H1 (cell line): ENCODE measurements at regions not wholly inside any gene's neighbourhood (a gene's known extent, or its start where the extent isn't known, plus 50 kb on each side); places are given as distances from the start of the nearest gene placed in this dataset.

ENCODE experiments used
- KDM5A ChIP-seq: fragments of 200-600 bp; IDR thresholded peaks from 2 replicates; pipeline ENCODE4 v1.7.1; 2012; ENCODE audit warnings: mild to moderate bottlenecking, low read length, inconsistent platforms, mixed read lengths
- POLR2A ChIP-seq, 2 experiments: IDR thresholded peaks; 1 replicate in 1 of 2; 2 replicates in 1 of 2; pipeline ENCODE4 v1.6.1; 2011; ENCODE audit warnings: low read depth in 2 of 2, low read length in 2 of 2, mild to moderate bottlenecking in 2 of 2; ENCODE audit errors: control extremely low read depth in 1 of 2
- POLR2AphosphoS5 ChIP-seq: IDR thresholded peaks from 2 replicates; pipeline ENCODE4 v1.6.1; 2011; ENCODE audit warnings: low read depth, low read length
- TEAD4 ChIP-seq: IDR thresholded peaks from 2 replicates; pipeline ENCODE4 v1.6.1; 2012; ENCODE audit warnings: low read depth, low read length, inconsistent platforms, mixed read lengths
- ZNF274 ChIP-seq: IDR thresholded peaks from 2 replicates; pipeline ENCODE4 v1.7.0; 2012; ENCODE audit warnings: low read length, borderline replicate concordance; ENCODE audit errors: extremely low read depth
- TF ChIP-seq, protein P1 (sequence below), 3 experiments: IDR thresholded peaks; 1 replicate in 2 of 3; 2 replicates in 1 of 3; pipeline versions ENCODE4 v1.5.1 to v1.6.1; 2011; ENCODE audit warnings: low read length in 3 of 3, mild to moderate bottlenecking in 3 of 3, inconsistent platforms in 2 of 3, low read depth in 1 of 3, moderate library complexity in 1 of 3; ENCODE audit not compliant: insufficient read depth in 1 of 3; ENCODE audit errors: control extremely low read depth in 1 of 3

DNA sequence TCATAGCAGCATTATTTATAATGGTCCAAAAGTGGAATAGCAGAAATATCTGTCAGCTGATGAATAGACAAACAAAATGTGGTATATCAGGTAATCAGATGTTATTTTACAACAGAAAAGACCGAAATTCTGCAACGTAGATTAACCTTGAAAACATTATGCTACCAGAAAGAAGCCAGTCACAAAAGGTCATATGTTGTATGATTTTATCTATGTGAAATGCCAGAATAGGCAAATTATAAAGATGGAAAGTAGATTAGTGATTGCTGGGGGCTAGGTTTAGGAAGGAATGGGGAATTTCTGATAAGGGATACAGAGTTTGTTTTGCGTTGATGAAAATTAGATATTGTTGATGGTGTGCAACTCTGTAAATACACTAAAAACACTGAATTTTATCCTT, 165.0 kb upstream of the STMND1 start:
- TF ChIP-seq, protein P1, sequence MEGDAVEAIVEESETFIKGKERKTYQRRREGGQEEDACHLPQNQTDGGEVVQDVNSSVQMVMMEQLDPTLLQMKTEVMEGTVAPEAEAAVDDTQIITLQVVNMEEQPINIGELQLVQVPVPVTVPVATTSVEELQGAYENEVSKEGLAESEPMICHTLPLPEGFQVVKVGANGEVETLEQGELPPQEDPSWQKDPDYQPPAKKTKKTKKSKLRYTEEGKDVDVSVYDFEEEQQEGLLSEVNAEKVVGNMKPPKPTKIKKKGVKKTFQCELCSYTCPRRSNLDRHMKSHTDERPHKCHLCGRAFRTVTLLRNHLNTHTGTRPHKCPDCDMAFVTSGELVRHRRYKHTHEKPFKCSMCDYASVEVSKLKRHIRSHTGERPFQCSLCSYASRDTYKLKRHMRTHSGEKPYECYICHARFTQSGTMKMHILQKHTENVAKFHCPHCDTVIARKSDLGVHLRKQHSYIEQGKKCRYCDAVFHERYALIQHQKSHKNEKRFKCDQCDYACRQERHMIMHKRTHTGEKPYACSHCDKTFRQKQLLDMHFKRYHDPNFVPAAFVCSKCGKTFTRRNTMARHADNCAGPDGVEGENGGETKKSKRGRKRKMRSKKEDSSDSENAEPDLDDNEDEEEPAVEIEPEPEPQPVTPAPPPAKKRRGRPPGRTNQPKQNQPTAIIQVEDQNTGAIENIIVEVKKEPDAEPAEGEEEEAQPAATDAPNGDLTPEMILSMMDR (IDR thresholded peaks at IDR 0.05; ENCODE audit: control extremely low read depth in 1 of 3, insufficient read depth in 1 of 3, low read depth in 1 of 3, low read length in 3 of 3): no peak
- no peak for TF ChIP-seq POLR2A (IDR thresholded peaks at IDR 0.05; ENCODE audit: control extremely low read depth in 1 of 2, low read depth in 2 of 2, low read length in 2 of 2)
- no peak for TF ChIP-seq TEAD4
- no peak for TF ChIP-seq KDM5A
- TF ChIP-seq POLR2AphosphoS5: no peak
- no peak for TF ChIP-seq ZNF274
